ENCODE measurements at regions not wholly inside any gene's neighbourhood (a gene's known extent, or its start where the extent isn't known, plus 50 kb on each side); places are given as distances from the start of the nearest gene placed in this dataset.

GRCh38 chr3:20808864-20809263 lies 622.9 kb upstream of the SGO1 start:
- H3K4me1 ChIP-seq: no peaks in the 10 kb centered on the region
- H3K9me3 ChIP-seq: no peaks in the 10 kb centered on the region
- H3K36me3 ChIP-seq: no peaks in the 10 kb centered on the region
- no peak overlapping the region for H3K27ac ChIP-seq
- intact Hi-C loops (cut with DNase I; ENCODE audit: low total_unique reads): no loop called here
- H3K4me3 ChIP-seq: no peak overlapping the region
- DNase-seq (ENCODE audit: low spot score in 2 of 2): no peak
- TF ChIP-seq CTCF (IDR thresholded peaks at IDR 0.05) (no peak), POLR2A (IDR thresholded peaks at IDR 0.05) (no peak), POLR2AphosphoS5 (IDR thresholded peaks at IDR 0.05) (no peak)
- H3K27me3 ChIP-seq: no peaks in the 10 kb centered on the region

- H3K9me3 ChIP-seq: peaks cover 0 to 8% of the 10 kb centered on the region in 2 donors
- peaks cover 3% of the 10 kb centered on the region for H3K36me3 ChIP-seq
- no peak overlapping the region for H3K27ac ChIP-seq
- no peak overlapping the region for H3K4me3 ChIP-seq
- DNase-seq (ENCODE audit: low spot score in 2 of 2): no peak
- TF ChIP-seq POLR2A (IDR thresholded peaks at IDR 0.05) (no peak), CTCF (IDR thresholded peaks at IDR 0.05) (no peak), POLR2AphosphoS5 (IDR thresholded peaks at IDR 0.05) (no peak)
- H3K27me3 ChIP-seq: no peaks in the 10 kb centered on the region
- no peaks in the 10 kb centered on the region for H3K4me1 ChIP-seq
- intact Hi-C loops (cut with DNase I; ENCODE audit: low total_unique reads): no loop called here
Measured at GRCh38 chr3:20798666-20799065, 612.7 kb upstream of the SGO1 start.

GRCh38 chr3:20787005-20787404 lies 601.0 kb upstream of the SGO1 start:
- H3K4me1 ChIP-seq: no peaks in the 10 kb centered on the region
- H3K9me3 ChIP-seq: peaks cover 5 to 6% of the 10 kb centered on the region in 2 donors
- H3K4me3 ChIP-seq: no peak overlapping the region
- DNase-seq (ENCODE audit: low spot score in 2 of 2): no peak
- no peak overlapping the region for H3K27ac ChIP-seq
- TF ChIP-seq POLR2AphosphoS5 (IDR thresholded peaks at IDR 0.05) (no peak), POLR2A (IDR thresholded peaks at IDR 0.05) (no peak), CTCF (IDR thresholded peaks at IDR 0.05) (no peak)
- no peaks in the 10 kb centered on the region for H3K27me3 ChIP-seq
- H3K36me3 ChIP-seq: no peaks in the 10 kb centered on the region
- intact Hi-C loops (cut with DNase I; ENCODE audit: low total_unique reads): no loop called here

- Histone ChIP-seq H3K27ac (no peak overlapping the region), H3K9me3 (no peaks in the 10 kb centered on the region), H3K27me3 (no peaks in the 10 kb centered on the region), H3K4me1 (no peaks in the 10 kb centered on the region), H3K36me3 (no peaks in the 10 kb centered on the region), H3K4me3 (no peak overlapping the region)
- intact Hi-C loops (cut with DNase I; ENCODE audit: low total_unique reads): no loop called here
- TF ChIP-seq POLR2A (IDR thresholded peaks at IDR 0.05) (no peak), POLR2AphosphoS5 (IDR thresholded peaks at IDR 0.05) (no peak), CTCF (IDR thresholded peaks at IDR 0.05) (no peak)
- DNase-seq (ENCODE audit: low spot score in 2 of 2): no peak
Measured at GRCh38 chr3:20776692-20777091, 590.7 kb upstream of the SGO1 start.

GRCh38 chr3:20776286-20776685 lies 590.3 kb upstream of the SGO1 start:
- H3K27ac ChIP-seq: no peak overlapping the region
- no peak for DNase-seq (ENCODE audit: low spot score in 2 of 2)
- TF ChIP-seq POLR2A (IDR thresholded peaks at IDR 0.05): no peak
- intact Hi-C loops (cut with DNase I; ENCODE audit: low total_unique reads): no loop called here
- H3K36me3 ChIP-seq: no peaks in the 10 kb centered on the region
- H3K4me1 ChIP-seq: no peaks in the 10 kb centered on the region
- H3K27me3 ChIP-seq: no peaks in the 10 kb centered on the region
- H3K9me3 ChIP-seq: no peaks in the 10 kb centered on the region
- no peak overlapping the region for H3K4me3 ChIP-seq
